ENCODE measurements at regions not wholly inside any gene's neighbourhood (a gene's known extent, or its start where the extent isn't known, plus 50 kb on each side); places are given as distances from the start of the nearest gene placed in this dataset.

GRCh38 chr19:29320618-29321017, 107.7 kb upstream of the UQCRFS1 start:
- TF ChIP-seq PRRX2 (CRISPR knock-in tag; IDR thresholded peaks at IDR 0.05): no peak
- no peak for TF ChIP-seq ZNF121 (CRISPR knock-in tag; IDR thresholded peaks at IDR 0.05)
- TF ChIP-seq, protein P1, sequence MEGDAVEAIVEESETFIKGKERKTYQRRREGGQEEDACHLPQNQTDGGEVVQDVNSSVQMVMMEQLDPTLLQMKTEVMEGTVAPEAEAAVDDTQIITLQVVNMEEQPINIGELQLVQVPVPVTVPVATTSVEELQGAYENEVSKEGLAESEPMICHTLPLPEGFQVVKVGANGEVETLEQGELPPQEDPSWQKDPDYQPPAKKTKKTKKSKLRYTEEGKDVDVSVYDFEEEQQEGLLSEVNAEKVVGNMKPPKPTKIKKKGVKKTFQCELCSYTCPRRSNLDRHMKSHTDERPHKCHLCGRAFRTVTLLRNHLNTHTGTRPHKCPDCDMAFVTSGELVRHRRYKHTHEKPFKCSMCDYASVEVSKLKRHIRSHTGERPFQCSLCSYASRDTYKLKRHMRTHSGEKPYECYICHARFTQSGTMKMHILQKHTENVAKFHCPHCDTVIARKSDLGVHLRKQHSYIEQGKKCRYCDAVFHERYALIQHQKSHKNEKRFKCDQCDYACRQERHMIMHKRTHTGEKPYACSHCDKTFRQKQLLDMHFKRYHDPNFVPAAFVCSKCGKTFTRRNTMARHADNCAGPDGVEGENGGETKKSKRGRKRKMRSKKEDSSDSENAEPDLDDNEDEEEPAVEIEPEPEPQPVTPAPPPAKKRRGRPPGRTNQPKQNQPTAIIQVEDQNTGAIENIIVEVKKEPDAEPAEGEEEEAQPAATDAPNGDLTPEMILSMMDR (IDR thresholded peaks at IDR 0.05): no peak
- no peak for TF ChIP-seq PREB (CRISPR knock-in tag; IDR thresholded peaks at IDR 0.05; ENCODE audit: borderline replicate concordance)
- no peak for TF ChIP-seq AFF4 (CRISPR knock-in tag; IDR thresholded peaks at IDR 0.05; ENCODE audit: borderline replicate concordance)
- no peak for TF ChIP-seq NR2C2 (CRISPR knock-in tag; IDR thresholded peaks at IDR 0.05)
- no peak for TF ChIP-seq GABPB1 (CRISPR knock-in tag; IDR thresholded peaks at IDR 0.05)
- TF ChIP-seq TCF7 (CRISPR knock-in tag; IDR thresholded peaks at IDR 0.05; ENCODE audit: low read depth): no peak
- TF ChIP-seq MAX (CRISPR knock-in tag; IDR thresholded peaks at IDR 0.05): no peak

Data from WTC11 (cell line).